ENCODE measurements at regions not wholly inside any gene's neighbourhood (a gene's known extent, or its start where the extent isn't known, plus 50 kb on each side); places are given as distances from the start of the nearest gene placed in this dataset.
"Not testable (repeated sequence)": the region's sequence is repeated elsewhere in the genome, so short reads cannot be mapped to it uniquely, and the experiment has no call there.

DNA sequence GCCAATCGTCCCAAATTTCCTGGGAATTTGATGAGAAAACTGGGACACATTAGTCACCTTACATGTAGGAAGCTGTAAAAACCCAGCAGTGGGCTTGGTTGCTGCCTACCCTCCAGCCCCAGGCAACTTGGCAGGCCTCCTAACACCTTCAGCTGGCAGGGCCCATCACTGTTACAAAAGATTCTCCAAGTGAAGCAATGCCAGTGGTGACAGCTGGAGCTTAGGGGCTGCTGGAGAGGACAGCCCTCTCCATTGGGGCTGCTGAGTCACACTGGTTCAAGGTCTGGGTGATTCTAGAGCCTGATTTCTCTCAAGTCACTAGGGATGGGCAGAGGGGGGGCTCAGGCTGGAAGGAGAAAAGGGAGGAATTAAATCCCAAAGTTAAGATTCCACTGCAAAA lies 180.6 kb downstream of the COPRS start:
- DNase-seq (ENCODE audit: low read depth, low spot score) = no peak

- DNase-seq (ENCODE audit: low read depth, low spot score) = no peak
Measured at GRCh38 chr17:31677681-31678080, 181.4 kb downstream of the COPRS start.

DNA sequence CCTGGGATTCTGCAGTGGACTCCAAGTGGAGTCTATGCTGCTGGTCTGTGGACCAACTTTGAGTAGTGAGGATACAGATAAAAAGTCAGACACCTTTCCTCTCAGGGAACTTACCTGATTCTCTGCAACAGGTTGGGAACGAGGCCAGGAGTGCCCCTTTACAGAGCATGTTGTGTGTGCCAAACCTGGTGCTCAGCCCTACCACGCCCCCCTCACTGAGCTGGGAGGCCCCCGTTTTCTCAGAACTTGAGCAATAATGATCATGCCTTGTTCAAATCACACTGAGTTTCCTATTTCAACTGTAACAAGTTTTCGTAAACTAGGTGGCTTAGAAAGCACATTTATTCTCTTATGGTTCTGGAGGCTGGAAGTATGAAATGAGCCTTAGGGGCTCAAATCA lies 182.0 kb downstream of the COPRS start:
- DNase-seq (ENCODE audit: low read depth, low spot score) = no peak

DNA sequence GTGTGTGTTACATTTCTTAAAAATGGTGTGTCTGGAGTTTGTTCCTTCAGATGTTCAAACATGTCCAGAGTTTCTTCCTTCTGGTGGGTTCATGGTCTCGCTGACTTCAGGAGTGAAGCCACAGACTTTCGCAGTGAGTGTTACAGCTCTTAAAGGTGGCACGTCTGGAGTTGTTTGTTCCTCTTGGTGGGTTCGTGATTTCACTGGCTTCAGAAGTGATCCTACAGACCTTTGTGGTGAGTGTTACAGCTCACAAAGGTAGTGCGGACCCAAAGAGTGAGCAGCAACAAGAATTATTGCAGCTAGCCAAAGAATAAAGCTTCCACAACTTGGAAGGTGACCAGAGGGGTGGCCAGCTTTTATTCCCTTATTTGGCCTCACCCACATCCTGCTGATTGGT lies 183.7 kb downstream of the COPRS start:
- DNase-seq (ENCODE audit: low read depth, low spot score) = not testable (repeated sequence)

- DNase-seq (ENCODE audit: low read depth, low spot score) = no peak
Measured at GRCh38 chr17:31674717-31675349, 184.2 kb downstream of the COPRS start.

DNA sequence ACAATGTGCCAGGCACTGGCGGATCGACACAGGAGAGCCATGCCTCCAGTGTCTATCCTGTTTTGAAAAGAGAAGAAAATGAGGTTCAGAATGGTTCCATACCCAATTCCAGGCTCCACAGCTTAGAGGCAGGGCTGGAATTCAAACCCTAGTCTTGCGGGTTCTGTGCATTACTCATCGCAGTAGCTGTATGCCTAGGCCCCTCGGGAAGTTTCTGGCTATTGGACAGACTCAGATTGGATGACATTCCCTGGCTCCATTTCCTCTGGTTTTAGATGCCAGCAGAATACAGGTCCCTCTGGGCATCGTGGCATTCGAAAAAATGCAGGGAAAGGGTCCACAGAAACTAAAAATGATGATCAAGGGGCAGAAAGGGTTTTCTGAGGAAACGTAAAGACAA lies 184.7 kb downstream of the COPRS start:
- DNase-seq (ENCODE audit: low read depth, low spot score) = no peak

- no peak for DNase-seq (ENCODE audit: low read depth, low spot score)
Measured at GRCh38 chr17:31673076-31673475, 186.0 kb downstream of the COPRS start.

DNA sequence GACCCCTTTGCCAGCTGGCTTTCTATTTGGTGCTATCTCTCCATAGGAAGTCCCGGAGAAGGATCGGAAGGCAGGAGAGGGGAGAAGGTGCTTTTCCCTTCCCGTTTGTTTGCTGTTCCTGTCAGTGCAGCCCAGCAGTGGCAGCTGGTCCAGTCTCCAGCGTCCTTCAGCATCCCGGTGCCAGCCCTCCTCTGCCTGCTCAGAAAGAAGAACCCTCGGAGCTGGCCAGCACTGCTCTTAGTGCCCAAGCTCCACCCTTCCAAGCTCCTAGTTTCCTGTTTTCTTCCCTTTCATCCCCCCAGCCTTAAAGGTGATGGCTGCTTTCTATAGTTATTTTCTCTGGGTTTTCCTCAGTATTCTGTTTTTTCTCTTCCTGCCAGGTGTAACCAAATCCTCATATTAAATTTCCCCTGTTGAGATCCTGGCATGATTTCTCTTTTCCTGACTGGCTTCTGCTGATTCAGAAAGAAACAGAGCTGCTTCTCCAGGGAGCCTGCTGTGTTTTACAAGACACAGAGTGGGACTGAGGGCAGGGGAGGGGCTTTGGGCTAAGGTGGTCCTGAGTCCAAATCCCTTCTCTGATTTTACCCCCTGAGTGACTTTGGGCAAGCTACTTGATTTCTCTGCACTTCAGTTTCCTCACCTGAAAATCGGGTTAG lies 186.8 kb downstream of the COPRS start:
- no peak for DNase-seq (ENCODE audit: low read depth, low spot score)

DNA sequence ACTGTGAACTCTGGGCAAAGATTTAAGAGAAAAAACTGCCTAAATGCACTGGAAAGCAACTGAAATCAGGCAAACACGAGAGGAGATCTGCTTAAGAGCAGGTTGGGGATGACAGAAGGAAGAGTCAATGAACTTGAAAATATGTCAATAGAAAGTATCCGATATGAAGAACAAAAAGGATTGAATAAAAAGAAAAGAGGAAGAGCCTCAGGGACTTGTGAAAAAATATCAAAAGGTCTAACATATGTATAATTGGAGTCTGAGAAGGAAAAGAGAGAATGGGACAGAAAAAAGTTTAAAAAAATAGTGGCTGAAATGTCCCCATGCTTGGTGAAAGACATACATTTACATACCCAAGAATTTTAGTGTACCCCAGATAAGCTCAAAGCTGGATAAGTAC lies 195.5 kb downstream of the COPRS start:
- DNase-seq (ENCODE audit: low read depth, low spot score) = no peak

DNA sequence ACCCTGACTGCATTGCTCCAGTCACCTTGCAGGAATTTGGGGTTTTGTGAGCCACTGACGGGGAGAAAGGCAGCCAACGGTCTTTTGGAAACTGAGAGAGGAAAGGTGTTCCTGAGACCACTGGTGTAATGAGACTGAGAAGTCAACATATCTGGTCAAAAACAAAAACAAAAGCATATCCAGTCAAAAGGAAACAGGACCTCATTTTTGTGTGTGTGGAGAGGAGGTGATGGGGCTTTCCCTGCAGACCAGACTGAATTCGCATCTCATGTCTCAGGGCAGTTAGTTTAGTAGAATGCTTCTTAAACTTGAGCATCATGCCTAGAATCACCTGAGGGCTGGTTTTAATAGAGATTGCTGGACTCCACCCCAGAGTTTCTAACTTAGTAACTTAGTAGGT lies 198.4 kb downstream of the COPRS start:
- DNase-seq (ENCODE audit: low read depth, low spot score) = no peak

DNA sequence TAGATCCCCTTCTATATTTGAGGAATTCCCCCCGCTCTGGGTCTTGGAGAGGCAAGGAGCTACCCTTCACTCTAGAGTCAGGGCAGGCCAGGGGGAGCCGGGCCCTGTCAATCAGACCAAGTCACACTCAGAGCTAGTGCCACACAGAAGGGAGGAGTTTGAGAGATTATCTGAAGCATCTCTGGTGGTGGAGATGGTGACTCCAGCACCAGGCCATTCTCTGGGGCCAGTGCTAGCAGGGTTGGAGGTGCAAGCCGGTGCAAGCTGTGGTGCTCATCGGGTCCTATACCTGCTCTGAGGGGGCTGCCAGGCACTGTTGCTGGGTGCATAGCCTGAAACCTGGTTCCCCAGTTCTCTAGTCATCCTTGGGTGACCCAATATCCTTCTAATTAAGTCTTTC lies 201.2 kb downstream of the COPRS start:
- no peak for DNase-seq (ENCODE audit: low read depth, low spot score)

DNA sequence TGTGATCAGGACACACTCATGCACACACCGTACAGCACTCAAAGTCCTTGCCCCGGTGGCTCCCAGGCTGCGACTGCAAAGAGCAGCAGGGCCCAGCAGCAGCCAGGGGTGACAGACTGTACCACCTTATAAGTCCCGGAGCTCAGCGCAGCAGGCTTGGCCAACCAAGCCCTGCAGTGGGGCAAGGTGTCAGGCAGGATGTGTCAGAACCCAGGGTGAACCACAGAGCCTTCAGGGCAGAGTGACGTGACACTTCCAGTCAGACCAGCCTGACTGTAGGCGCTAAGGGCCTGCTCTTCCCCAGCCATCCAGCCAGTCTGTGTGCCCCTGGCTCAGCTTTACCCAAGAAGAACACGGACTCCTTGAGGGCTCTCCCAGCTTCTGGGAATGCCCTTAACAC lies 204.1 kb downstream of the COPRS start:
- DNase-seq (ENCODE audit: low read depth, low spot score) = no peak

GRCh38 chr17:31653691-31654090 lies 205.4 kb downstream of the COPRS start:
- no peak for DNase-seq (ENCODE audit: low read depth, low spot score)

GRCh38 chr17:31650756-31651520 lies 208.1 kb downstream of the COPRS start:
- no peak for DNase-seq (ENCODE audit: low read depth, low spot score)

- no peak for DNase-seq (ENCODE audit: low read depth, low spot score)
Measured at GRCh38 chr17:31649302-31649701, 209.7 kb downstream of the COPRS start.

- no peak for DNase-seq (ENCODE audit: low read depth, low spot score)
Measured at GRCh38 chr17:31647661-31648060, 211.4 kb downstream of the COPRS start.

GRCh38 chr17:31646642-31647041 lies 212.4 kb downstream of the COPRS start:
- no peak for DNase-seq (ENCODE audit: low read depth, low spot score)

DNA sequence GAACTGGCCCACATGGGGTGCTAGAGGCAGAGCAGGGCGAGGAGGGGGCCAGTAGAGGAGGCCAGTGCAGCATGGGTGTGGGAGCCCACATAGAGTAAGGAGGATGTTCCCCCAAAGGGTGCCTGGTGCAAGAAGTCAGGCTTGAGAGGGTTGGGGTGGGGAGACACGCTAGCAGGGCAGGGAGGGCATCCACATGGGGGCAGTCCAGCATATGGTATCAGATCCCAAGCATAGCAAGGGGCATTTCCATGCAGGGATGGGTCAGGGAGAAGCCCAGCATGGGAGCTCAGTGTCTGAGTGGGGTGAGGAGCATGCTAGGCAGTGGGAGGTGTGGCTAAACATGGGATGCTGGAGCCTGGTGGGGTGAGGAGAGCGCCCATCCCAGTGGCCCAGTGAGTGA lies 213.7 kb downstream of the COPRS start:
- no peak for DNase-seq (ENCODE audit: low read depth, low spot score)

DNA sequence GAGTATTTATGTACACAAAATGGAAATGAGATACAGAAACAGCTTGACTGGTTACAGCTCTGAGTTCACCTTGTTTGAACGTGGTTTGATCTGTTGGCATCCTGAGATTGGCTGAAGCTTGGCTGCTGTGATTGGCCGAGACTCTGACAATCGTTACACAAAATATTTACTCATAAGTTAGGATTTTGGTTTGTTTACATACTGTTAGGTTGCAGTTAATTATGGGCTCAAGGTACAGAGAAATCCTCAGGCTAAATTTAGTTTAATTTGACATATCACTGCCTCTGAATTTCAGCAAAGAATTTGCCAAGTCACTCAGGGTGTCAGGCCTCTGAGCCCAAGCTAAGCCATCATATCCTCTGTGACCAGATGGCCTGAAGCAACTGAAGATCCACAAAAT lies 227.3 kb downstream of the COPRS start:
- DNase-seq (ENCODE audit: low read depth, low spot score) = no peak

DNA sequence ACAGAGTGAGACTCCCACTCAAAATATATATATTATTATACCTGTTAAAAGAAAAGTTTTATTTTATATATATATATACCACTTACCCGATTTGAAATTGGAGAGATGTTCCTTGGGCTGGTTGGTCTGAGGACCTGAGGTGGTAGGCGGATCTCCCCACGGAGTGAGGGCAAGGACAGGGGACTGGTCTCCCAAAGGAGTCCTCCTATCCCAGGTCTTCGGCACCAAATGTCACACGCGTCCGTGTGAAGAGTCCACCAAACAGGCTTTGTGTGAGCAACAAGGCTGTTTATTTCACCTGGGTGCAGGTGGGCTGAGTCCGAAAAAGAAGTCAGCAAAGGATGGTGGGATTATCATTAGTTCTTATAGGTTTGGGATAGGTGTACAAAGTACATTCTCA lies 228.2 kb downstream of the COPRS start:
- DNase-seq (ENCODE audit: low read depth, low spot score) = not testable (repeated sequence)

GRCh38 chr17:31629696-31630470 lies 229.2 kb downstream of the COPRS start:
- no peak for DNase-seq (ENCODE audit: low read depth, low spot score)

- DNase-seq (ENCODE audit: low read depth, low spot score) = peak; percentile 13
Measured at GRCh38 chr17:31627960-31628359, 231.1 kb downstream of the COPRS start.
